ENCODE measurements at regions not wholly inside any gene's neighbourhood (a gene's known extent, or its start where the extent isn't known, plus 50 kb on each side); places are given as distances from the start of the nearest gene placed in this dataset.

DNA sequence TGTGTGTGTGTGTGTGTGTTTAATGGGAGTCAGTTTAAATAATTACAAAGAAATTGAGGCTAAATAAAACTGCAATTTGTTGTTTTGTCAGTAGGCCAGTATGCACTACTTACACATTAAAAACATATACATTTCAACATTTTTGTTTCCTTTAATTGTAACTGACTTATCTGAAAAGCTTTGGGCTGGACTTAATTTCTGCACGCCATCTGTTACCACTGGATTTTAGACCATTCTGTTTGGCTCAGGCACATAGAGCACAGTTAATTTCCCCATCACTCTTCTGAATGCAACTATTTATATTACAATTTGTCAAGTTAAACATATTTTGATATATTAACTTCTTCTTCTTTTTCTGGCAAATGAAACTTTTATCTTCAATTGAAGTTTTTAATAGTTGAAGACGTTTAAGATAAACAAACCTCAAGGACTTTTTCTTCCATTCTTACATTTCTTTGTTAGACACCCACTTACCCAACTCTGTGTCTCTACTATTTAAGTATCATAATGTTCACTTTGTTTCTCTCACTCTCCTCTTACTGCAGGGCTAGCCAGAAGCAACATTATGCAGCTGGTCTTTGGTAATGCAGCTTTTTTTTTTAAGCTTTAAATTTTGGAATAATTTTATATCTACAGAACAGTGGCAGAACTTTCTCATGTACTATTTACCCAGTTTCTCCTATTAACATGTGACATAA is 253.4 kb upstream of the ANKH start:
- H2AFZ ChIP-seq (replicated peaks; ENCODE audit: low read length, poor library complexity): no peak overlapping the region
- H3K9me3 ChIP-seq (ENCODE audit: control insufficient read depth, insufficient read depth, low read length): no peaks in the 10 kb centered on the region
- H3K4me1 ChIP-seq (ENCODE audit: control insufficient read depth, insufficient read depth, low read length): no peaks in the 10 kb centered on the region
- no peak overlapping the region for H2AK5ac ChIP-seq (ENCODE audit: low read depth, low read length)
- intact Hi-C loops (cut with micrococcal nuclease): no loop called here
- no peak overlapping the region for H2BK15ac ChIP-seq (ENCODE audit: low read depth, low read length)
- in situ Hi-C loops (cut with MboI; ENCODE audit: low sequenced_read_pairs): no loop called here
- no peak overlapping the region for H3K18ac ChIP-seq (ENCODE audit: low read depth, low read length)
- H3K9me1 ChIP-seq (ENCODE audit: insufficient read depth, low read length): no peaks in the 10 kb centered on the region
- no peaks in the 10 kb centered on the region for H4K20me1 ChIP-seq (ENCODE audit: insufficient read depth, low read length)
- POLR2A ChIA-PET (ENCODE audit: unreplicated experiment): no interaction called here
- ATAC-seq (ENCODE audit: low read depth): no peak
- H3K4me2 ChIP-seq (ENCODE audit: low read depth, low read length): no peak overlapping the region
- H2BK120ac ChIP-seq (ENCODE audit: low read depth, low read length): no peak overlapping the region
- dilution Hi-C loops (cut with HindIII; ENCODE audit: low sequenced_read_pairs, unreplicated experiment): no loop called here
- H3K23ac ChIP-seq (ENCODE audit: low read depth, low read length): no peak overlapping the region
- TF ChIP-seq CHD1 (IDR thresholded peaks at IDR 0.05; ENCODE audit: low read depth, low read length) (no peak), MAFK (IDR thresholded peaks at IDR 0.05; ENCODE audit: low read depth, low read length) (no peak), MAZ (IDR thresholded peaks at IDR 0.05; ENCODE audit: borderline replicate concordance, low read depth, low read length) (no peak), NFE2L2 (IDR thresholded peaks at IDR 0.05; ENCODE audit: low read depth, low read length) (no peak), CEBPB (IDR thresholded peaks at IDR 0.05; ENCODE audit: low read depth, low read length) (no peak)
- TF ChIP-seq, protein P1, sequence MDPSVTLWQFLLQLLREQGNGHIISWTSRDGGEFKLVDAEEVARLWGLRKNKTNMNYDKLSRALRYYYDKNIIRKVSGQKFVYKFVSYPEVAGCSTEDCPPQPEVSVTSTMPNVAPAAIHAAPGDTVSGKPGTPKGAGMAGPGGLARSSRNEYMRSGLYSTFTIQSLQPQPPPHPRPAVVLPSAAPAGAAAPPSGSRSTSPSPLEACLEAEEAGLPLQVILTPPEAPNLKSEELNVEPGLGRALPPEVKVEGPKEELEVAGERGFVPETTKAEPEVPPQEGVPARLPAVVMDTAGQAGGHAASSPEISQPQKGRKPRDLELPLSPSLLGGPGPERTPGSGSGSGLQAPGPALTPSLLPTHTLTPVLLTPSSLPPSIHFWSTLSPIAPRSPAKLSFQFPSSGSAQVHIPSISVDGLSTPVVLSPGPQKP (IDR thresholded peaks at IDR 0.05; ENCODE audit: borderline replicate concordance, low read depth, low read length): no peak
- no peak overlapping the region for H4K91ac ChIP-seq (ENCODE audit: insufficient read depth, low read depth, low read length)
- H3K27ac ChIP-seq (ENCODE audit: insufficient read depth, low read length): no peak overlapping the region
- H3K56ac ChIP-seq (ENCODE audit: extremely low read depth, insufficient read depth, low read length): no peak overlapping the region
- no peak overlapping the region for H3K14ac ChIP-seq (replicated peaks; ENCODE audit: low read depth, low read length)
- 0% methylated on average over 1 of the region's 2 CpGs; no CpG with 5 or more reads in 1 of the 2 experiments for WGBS, 2 experiments (ENCODE audit: extremely low coverage in 2 of 2, insufficient read length in 1 of 2)
- H4K5ac ChIP-seq (ENCODE audit: low read depth, low read length): no peak overlapping the region
- no peak overlapping the region for H2BK20ac ChIP-seq (ENCODE audit: low read depth, low read length)
- peaks cover 2% of the 10 kb centered on the region for H3K27me3 ChIP-seq (ENCODE audit: control insufficient read depth, insufficient read depth, low read length)
- H3K4me3 ChIP-seq (ENCODE audit: insufficient read depth, low read depth, low read length): no peak overlapping the region
- DNase-seq: no peak
- no peaks in the 10 kb centered on the region for H3K79me1 ChIP-seq (ENCODE audit: low read depth in 1 of 2, low read length in 2 of 2)
- no peak overlapping the region for H3K9ac ChIP-seq (ENCODE audit: low read depth, low read length)
- H3K36me3 ChIP-seq (ENCODE audit: control insufficient read depth, insufficient read depth, low read length): no peaks in the 10 kb centered on the region
- no peak overlapping the region for H3K4ac ChIP-seq (ENCODE audit: low read depth, low read length)
- BruUV-seq (replicated peaks): no TSS peak
- no peak overlapping the region for H2BK5ac ChIP-seq (ENCODE audit: low read depth, low read length, poor library complexity, severe bottlenecking)
- H2AK9ac ChIP-seq (replicated peaks; ENCODE audit: low read depth, low read length, poor library complexity): no peak overlapping the region
- no peak overlapping the region for H4K8ac ChIP-seq (ENCODE audit: low read depth in 2 of 2, low read length in 2 of 2)
- CTCF ChIA-PET: no interaction called here

Data from IMR-90 (cell line).